ENCODE measurements at regions not wholly inside any gene's neighbourhood (a gene's known extent, or its start where the extent isn't known, plus 50 kb on each side); places are given as distances from the start of the nearest gene placed in this dataset.

- DNase-seq (ENCODE audit: low spot score): no peak
- Histone ChIP-seq H3K4me3 (ENCODE audit: low read depth in 1 of 3, low read length in 3 of 3) (no peak overlapping the region), H3K4me1 (ENCODE audit: control insufficient read depth in 4 of 4, insufficient read depth in 4 of 4, low read length in 3 of 4) (no peaks in the 10 kb centered on the region), H3K27me3 (ENCODE audit: control insufficient read depth in 4 of 4, insufficient read depth in 4 of 4, low read length in 3 of 4) (no peaks in the 10 kb centered on the region), H3K9ac (ENCODE audit: low read depth in 1 of 2, low read length in 2 of 2) (no peak overlapping the region), H3K9me3 (ENCODE audit: control insufficient read depth in 4 of 4, low read length in 3 of 4) (peaks cover 0 to 2% (median 0%) of the 10 kb centered on the region in 4 donors), H3K27ac (ENCODE audit: low read depth in 1 of 2, low read length in 2 of 2) (no peak overlapping the region), H3K36me3 (ENCODE audit: control insufficient read depth in 4 of 4, insufficient read depth in 3 of 4, low read depth in 1 of 4, low read length in 3 of 4) (no peaks in the 10 kb centered on the region)
- WGBS: 62% methylated on average over 3 of the region's 3 CpGs
- TF ChIP-seq FOXA1 (IDR thresholded peaks at IDR 0.05) (no peak), FOXA2 (IDR thresholded peaks at IDR 0.05) (no peak), ATF3 (IDR thresholded peaks at IDR 0.05) (no peak), TAF1 (conservative IDR thresholded peaks at IDR 0.05) (no peak), RXRA (IDR thresholded peaks at IDR 0.05) (no peak), MAX (IDR thresholded peaks at IDR 0.05) (no peak), YY1 (IDR thresholded peaks at IDR 0.05) (no peak), ZBTB33 (IDR thresholded peaks at IDR 0.05) (no peak), NR2F2 (IDR thresholded peaks at IDR 0.05) (no peak), EGR1 (IDR thresholded peaks at IDR 0.05; ENCODE audit: low read depth in 2 of 2) (no peak), HNF4A (conservative IDR thresholded peaks at IDR 0.05) (no peak), HNF4G (IDR thresholded peaks at IDR 0.05) (no peak), JUND (IDR thresholded peaks at IDR 0.05) (no peak), RAD21 (IDR thresholded peaks at IDR 0.05) (no peak), SP1 (IDR thresholded peaks at IDR 0.05) (no peak), GABPA (IDR thresholded peaks at IDR 0.05 in 1 of 2, conservative IDR thresholded peaks at IDR 0.05 in 1 of 2) (no peak)
- TF ChIP-seq, protein P1, sequence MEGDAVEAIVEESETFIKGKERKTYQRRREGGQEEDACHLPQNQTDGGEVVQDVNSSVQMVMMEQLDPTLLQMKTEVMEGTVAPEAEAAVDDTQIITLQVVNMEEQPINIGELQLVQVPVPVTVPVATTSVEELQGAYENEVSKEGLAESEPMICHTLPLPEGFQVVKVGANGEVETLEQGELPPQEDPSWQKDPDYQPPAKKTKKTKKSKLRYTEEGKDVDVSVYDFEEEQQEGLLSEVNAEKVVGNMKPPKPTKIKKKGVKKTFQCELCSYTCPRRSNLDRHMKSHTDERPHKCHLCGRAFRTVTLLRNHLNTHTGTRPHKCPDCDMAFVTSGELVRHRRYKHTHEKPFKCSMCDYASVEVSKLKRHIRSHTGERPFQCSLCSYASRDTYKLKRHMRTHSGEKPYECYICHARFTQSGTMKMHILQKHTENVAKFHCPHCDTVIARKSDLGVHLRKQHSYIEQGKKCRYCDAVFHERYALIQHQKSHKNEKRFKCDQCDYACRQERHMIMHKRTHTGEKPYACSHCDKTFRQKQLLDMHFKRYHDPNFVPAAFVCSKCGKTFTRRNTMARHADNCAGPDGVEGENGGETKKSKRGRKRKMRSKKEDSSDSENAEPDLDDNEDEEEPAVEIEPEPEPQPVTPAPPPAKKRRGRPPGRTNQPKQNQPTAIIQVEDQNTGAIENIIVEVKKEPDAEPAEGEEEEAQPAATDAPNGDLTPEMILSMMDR (IDR thresholded peaks at IDR 0.05; ENCODE audit: low read depth, low read length, missing input control): no peak
- TF ChIP-seq, protein P2, sequence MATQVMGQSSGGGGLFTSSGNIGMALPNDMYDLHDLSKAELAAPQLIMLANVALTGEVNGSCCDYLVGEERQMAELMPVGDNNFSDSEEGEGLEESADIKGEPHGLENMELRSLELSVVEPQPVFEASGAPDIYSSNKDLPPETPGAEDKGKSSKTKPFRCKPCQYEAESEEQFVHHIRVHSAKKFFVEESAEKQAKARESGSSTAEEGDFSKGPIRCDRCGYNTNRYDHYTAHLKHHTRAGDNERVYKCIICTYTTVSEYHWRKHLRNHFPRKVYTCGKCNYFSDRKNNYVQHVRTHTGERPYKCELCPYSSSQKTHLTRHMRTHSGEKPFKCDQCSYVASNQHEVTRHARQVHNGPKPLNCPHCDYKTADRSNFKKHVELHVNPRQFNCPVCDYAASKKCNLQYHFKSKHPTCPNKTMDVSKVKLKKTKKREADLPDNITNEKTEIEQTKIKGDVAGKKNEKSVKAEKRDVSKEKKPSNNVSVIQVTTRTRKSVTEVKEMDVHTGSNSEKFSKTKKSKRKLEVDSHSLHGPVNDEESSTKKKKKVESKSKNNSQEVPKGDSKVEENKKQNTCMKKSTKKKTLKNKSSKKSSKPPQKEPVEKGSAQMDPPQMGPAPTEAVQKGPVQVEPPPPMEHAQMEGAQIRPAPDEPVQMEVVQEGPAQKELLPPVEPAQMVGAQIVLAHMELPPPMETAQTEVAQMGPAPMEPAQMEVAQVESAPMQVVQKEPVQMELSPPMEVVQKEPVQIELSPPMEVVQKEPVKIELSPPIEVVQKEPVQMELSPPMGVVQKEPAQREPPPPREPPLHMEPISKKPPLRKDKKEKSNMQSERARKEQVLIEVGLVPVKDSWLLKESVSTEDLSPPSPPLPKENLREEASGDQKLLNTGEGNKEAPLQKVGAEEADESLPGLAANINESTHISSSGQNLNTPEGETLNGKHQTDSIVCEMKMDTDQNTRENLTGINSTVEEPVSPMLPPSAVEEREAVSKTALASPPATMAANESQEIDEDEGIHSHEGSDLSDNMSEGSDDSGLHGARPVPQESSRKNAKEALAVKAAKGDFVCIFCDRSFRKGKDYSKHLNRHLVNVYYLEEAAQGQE (IDR thresholded peaks at IDR 0.05): no peak
Observed at GRCh38 chr6:105892577-105893262, 193.4 kb upstream of the PRDM1 start.
